GM18909 (cell line): ENCODE measurements at regions not wholly inside any gene's neighbourhood (a gene's known extent, or its start where the extent isn't known, plus 50 kb on each side); places are given as distances from the start of the nearest gene placed in this dataset.

ENCODE experiments used
- ATAC-seq: cut with Tn5 transposase; IDR thresholded peaks from one replicate; pipeline ENCODE4 v1.9.1; 2021; ENCODE audit warnings: mild to moderate bottlenecking; ENCODE audit not compliant: unreplicated experiment, poor library complexity

GRCh38 chr6:71577766-71578165, 289.2 kb downstream of the OGFRL1 start:
- no peak for ATAC-seq

- peak; percentile 66 for ATAC-seq
These were observed 291.3 kb downstream of the OGFRL1 start for GRCh38 chr6:71579902-71580301.

- no peak for ATAC-seq
These were observed 294.2 kb downstream of the OGFRL1 start for GRCh38 chr6:71582820-71583219.

DNA sequence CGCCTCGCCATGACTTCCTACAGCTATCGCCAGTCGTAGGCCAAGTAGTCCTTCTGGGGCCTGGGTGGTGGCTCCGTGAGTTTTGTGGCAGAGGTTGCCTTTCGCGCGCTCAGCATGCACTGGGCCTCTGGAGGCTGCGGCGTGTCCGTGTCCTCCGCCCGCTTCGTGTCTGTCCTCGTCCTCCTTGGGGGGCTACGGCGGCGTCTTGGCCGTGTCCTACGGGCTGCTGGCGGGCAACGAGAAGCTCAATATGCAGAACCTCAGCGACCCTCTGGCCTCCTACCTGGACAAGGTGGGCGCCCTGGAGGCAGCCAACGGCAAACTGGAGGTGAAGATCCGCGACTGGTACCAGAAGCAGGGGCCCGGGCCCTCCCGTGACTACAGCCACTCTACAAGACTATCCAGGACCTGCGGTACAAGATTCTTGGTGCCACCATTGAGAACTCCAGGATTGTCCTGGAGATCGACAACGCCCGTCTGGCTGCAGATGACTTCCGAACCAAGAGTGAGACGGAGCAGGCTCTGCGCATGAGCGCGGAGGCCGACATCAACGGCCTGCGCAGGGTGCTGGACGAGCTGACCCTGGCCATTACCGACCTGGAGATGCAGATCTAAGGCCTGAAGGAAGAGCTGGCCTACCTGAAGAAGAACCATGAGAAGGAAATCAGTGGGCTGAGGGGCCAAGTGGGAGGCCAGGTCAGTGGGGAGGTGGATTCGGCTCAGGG, 296.3 kb downstream of the OGFRL1 start:
- ATAC-seq: no peak

- no peak for ATAC-seq
These were observed 296.9 kb downstream of the OGFRL1 start for GRCh38 chr6:71585472-71585871.

DNA sequence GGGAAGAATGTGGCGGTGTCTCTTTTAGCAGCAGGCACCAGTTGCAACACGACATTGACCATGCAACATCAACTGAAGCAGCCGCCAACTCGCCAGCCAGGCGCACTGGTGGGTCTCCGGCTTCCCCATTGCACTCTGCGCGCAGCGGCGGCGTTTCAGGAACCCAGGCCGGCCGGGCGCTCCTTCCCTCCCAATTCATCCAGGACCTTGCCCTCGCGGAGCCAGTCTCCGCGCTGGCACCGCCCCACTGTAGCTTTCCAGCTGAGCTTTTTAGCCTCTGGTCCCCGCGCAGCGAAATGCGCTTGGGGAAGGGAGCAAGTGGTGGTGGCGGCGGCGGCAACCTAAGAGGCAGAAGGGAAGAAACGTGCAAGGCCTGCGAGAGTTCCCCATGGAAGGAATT, 297.9 kb upstream of the RIMS1 start:
- ATAC-seq: no peak

DNA sequence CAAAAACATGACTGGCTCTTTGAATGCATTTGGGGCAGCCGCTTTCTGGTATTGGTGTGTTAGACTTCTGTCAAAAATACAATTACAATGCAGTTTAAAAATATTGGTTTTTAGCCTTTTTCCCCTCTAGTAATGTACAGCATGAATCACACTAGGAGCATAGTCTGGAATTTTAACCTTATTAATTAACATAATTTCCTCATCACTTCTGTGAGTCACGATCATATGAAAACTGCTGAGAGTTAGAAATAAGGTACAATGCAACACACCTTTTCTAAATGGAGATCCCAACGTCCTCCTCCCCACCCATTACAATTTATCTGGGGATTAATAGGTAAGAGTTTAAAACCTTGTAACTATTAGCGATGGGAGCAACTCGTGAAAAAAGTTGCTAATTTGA, 297.1 kb upstream of the RIMS1 start:
- no peak for ATAC-seq

DNA sequence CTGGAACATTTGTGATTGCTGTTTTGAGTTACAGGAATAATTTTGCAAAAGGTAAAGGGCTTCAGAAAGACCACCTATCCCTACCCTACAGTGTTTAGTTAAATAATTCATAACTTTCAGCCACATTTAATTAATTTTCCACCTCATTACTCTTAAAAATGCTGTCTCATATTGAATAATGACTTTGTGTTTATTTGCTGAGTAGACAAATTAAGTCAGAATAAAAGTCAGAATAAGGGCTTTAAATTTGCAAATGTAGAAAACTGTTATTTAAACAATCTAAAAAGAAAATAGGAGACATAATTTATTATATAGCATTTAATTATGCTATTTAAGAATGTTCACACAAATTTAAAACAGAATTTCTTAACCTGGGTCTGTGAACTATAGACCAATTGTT, 293.7 kb upstream of the RIMS1 start:
- no peak for ATAC-seq

GRCh38 chr6:71599359-71599758, 287.0 kb upstream of the RIMS1 start:
- no peak for ATAC-seq

DNA sequence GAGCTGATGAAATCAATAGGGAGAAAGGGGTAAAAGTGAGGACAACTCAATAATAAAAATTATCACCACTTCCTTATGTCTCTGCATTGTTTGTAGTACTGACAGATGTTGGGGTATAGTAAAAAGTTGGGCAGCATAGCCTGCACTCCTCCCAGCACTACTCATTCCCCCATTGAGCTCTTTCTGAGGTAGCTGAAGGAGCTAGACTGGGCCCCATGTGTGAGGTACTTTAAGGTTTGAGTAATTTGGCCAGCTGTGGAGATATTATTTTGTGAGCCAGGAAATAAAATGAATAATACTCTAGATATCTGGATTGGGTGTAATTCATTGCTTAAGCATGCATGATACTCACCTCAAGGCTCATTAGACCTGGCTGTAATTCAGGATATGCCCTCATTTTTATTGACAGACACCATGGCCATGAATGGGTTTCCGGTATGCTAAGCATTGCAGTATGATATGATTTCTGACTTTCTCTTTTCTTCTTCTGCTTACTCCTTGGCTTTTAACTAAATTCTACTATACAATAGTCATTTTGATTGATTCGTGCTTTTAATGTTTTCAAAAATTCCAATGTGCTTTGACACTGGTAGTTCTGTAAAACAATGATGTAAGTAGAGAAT, 283.9 kb upstream of the RIMS1 start:
- no peak for ATAC-seq

GRCh38 chr6:71603021-71603420, 283.3 kb upstream of the RIMS1 start:
- ATAC-seq: no peak

DNA sequence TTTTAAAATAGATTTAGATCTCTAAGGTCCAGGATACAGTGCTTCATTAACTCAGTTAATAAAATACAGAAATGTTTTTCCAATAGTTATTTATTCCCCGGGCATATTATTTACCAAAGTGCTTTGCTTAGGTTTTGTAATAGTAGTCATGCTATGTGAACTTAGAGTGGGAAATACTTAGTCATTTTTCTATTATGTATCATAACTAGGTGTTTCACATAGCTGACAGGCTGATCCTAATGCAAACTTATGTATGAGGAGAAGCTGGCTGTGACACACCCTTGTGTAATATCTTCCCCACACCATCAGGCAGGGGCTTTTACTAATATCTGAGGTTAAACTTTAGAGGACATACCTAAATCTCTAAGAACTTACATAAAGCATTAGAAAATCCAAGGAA, 277.7 kb upstream of the RIMS1 start:
- no peak for ATAC-seq

GRCh38 chr6:71619836-71620235, 266.5 kb upstream of the RIMS1 start:
- no peak for ATAC-seq

- no peak for ATAC-seq
These were observed 264.3 kb upstream of the RIMS1 start for GRCh38 chr6:71621918-71622519.

GRCh38 chr6:71642120-71642519, 244.2 kb upstream of the RIMS1 start:
- ATAC-seq: peak; percentile 46

DNA sequence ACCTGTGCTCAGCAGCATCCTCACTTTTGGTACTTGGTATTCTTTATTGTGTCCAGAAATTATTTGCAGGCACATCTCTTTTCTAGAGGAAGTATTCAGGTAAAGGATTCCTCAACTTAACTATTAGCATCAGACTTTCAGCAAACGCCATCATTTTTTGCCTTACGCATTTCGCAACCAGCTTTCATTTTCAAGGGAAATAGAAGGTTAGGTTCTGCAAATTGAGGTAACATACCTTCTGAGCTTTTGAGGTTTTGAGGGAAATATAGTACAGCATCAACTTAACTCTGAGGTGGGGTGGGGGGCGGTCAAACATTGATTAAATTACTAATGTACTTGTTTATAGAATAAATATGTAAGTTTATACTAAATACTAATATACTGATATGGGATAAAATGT, 243.6 kb upstream of the RIMS1 start:
- no peak for ATAC-seq

GRCh38 chr6:71645299-71645698, 241.1 kb upstream of the RIMS1 start:
- ATAC-seq: no peak

GRCh38 chr6:71649915-71650314, 236.4 kb upstream of the RIMS1 start:
- ATAC-seq: no peak

GRCh38 chr6:71651636-71652035, 234.7 kb upstream of the RIMS1 start:
- no peak for ATAC-seq

DNA sequence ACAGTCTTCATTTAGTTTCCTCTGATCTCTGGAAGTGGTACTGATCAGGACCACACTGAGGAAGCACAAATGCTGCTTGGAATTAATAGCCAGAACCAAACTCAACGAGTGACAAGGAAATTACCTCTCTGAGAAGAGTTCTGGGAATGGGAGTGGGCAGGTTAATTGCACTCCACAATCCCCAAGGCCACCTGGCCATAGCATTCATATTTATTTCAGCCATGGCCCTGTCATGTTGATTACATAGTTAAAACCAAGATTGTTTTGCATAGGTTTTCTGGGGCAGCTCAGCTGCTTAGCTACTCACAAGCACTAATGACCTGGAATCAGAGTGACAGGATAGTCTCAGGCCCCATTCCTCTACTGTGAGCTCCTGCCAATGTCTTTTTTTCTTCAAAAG, 230.2 kb upstream of the RIMS1 start:
- ATAC-seq: no peak

GRCh38 chr6:71665931-71666330, 220.4 kb upstream of the RIMS1 start:
- no peak for ATAC-seq

- ATAC-seq: no peak
These were observed 213.5 kb upstream of the RIMS1 start for GRCh38 chr6:71672876-71673275.
